GM18507 (cell line): ENCODE measurements at regions not wholly inside any gene's neighbourhood (a gene's known extent, or its start where the extent isn't known, plus 50 kb on each side); places are given as distances from the start of the nearest gene placed in this dataset.
"Not testable (repeated sequence)": the region's sequence is repeated elsewhere in the genome, so short reads cannot be mapped to it uniquely, and the experiment has no call there.

ENCODE experiments used
- DNase-seq: peaks from one replicate; pipeline ENCODE4 v3.0.0; 2011; ENCODE audit warnings: low read depth; ENCODE audit not compliant: insufficient read length; ENCODE audit errors: extremely low spot score
- FAIRE-seq: peaks from 2 replicates; lab custom pipeline; 2011; peaks lifted over from hg19 to GRCh38; lab: Jason Lieb, UNC

GRCh38 chr14:104269511-104270241, 131.3 kb downstream of the KIF26A start:
- DNase-seq, FAIRE-seq: not testable (repeated sequence)

DNA sequence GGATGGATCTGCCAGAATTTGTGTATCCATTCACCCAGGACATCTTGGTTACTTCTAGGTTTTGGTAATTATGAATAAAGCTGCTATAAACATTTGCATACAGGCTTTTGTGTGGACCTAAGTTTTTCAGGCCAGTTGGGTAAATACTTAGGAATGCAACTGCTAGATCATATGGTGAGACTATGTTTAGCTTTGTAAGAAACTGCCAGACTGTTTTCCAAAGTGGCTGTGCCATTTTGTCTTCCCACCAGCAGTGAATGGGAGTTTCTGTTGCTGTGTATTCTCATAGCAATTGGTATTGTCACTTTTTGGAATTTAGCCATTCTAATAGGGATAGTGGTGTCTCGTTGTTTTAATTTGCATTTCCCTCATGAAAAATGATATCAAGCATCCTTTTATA, 133.0 kb downstream of the KIF26A start:
- DNase-seq (no peak), FAIRE-seq (no peak)

- no peak for DNase-seq
- FAIRE-seq, result no peak
These were observed 136.4 kb downstream of the KIF26A start for GRCh38 chr14:104274806-104275205.

GRCh38 chr14:104277416-104278213, 139.2 kb downstream of the KIF26A start:
- no peak for DNase-seq
- FAIRE-seq, result no peak

GRCh38 chr14:104278214-104278534, 139.8 kb downstream of the KIF26A start:
- DNase-seq (no peak), FAIRE-seq (no peak)

DNA sequence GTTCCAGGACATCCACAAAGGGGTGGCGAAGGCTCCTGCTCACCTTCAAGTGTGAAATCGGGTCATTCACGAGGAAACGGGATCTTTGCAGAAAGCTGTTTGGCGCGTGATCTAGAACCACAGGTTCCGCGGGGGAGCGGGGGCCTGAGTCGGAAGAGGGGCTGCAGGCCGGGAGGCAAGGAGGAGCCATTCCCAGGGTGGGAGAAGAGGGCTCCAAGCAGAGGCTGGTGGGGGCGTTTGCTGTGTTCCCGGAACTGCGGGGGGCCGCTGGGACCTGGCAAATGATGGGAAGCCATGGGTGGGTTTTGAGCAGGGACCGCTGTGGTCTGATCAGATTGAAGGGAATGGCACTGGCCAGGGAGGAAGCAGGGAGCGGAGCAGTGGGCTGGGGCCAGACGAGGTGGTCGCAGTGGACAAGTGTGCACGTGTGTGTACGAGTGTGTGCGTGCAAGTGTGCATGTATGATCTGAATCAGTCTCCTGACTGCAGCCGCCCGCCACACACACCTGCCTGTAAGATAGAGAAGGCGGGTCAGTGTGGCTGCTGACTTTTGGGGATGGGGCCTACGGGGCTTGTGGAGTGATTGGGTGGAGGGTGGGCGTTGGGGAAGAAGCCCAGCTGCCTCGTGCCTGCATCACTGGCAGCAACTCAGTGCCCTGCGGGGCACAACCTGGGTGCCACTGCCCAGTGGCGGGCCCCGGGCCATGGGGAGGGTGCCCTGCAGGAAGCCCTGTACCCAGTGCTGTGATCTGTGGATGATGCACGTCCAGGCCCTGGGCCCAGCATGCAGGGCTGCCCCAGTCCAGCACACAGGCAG, 141.9 kb downstream of the KIF26A start:
- DNase-seq (no peak), FAIRE-seq (no peak)

GRCh38 chr14:104280902-104281767, 142.7 kb downstream of the KIF26A start:
- FAIRE-seq (no peak), DNase-seq (no peak)

DNA sequence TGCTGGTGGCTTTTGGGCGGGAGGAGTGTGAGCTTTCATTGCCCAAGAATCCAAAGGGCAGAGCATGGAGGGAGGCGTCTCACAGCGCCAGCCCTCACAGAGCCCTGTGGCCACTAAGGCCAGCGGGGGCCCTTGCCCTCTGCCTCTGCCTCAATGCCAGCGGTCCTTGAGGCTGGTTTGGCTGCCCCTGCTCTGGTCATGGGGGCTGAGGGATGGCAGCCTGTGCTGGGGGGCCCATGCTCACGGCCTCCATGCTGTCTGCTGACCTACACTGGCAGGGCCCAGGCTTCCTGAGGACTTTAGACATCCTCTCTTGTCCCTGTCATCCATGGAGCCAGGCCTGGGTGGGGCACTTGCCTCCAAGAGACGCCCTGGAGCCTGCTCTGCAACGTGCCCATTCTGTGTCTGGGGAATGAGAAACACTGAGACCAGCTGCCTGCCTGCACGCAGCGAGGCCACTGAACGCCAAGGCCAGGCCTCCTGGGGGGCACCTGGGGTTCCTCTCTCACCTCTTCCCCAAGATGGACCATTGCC, 143.4 kb downstream of the KIF26A start:
- FAIRE-seq (no peak), DNase-seq (no peak)

DNA sequence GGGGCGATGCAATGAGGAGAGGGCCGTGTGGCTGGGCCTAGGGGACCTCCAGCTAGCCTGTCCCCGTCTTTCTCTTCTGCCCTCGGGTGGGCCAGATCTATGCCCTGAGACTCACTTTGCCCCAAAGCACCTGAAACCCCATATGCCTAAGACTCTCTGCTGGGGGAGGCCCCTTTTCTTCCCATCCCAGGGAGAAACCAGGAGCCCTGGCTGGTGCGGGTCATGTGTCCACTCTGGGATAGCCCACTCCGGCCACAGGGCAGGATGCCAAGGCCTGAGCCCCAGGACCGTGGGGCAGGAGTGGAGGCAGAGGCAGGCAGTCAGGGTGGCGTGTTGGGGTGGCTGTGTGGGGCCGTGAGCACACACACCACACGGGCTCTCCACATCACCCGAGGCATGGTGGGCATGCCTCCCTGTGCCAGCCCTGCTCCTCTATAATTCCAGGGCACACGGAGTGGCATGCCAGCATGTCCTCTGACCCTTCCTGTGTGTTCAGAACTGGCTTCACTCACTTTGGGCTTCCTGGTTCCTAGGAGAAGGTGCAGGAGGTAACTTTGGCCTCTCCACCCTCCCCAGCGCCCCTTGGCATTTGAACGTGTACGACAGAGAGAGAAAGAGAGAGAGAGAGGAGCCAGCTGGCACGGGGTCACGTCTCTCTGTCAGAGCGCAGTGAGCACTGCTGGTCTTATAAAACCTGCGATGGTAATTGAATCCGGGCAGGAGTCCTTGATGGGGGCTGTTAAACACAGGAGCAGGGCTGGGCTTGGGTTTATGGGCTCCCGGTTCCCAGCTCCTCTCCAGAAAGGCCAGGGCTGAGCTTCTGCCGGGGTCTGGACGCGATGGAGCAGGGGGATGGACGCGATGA, 144.2 kb downstream of the KIF26A start:
- FAIRE-seq (no peak), DNase-seq (no peak)

GRCh38 chr14:104283197-104284106, 145.1 kb downstream of the KIF26A start:
- FAIRE-seq (no peak), DNase-seq (no peak)

GRCh38 chr14:104284107-104284592, 145.8 kb downstream of the KIF26A start:
- DNase-seq (no peak), FAIRE-seq (no peak)

- FAIRE-seq, result no peak
These were observed 146.5 kb downstream of the KIF26A start for GRCh38 chr14:104284636-104285507.

DNA sequence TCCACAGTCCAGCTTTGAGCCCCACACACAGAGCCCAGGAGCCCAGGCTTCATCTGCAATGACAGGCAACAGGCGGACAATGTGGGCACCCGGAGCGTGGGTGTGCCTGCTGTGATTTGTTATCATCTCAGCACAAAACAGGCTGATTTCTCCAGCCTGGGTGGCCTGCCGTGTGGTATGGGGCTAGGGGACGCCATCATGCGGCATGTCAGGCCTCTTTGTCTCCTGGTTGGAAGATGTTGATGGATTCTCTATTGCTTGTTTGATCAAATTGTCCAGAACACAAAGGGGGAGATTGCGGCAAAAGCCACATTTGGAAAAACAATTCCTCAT, 147.1 kb downstream of the KIF26A start:
- FAIRE-seq, result no peak
- DNase-seq, result no peak

More at GRCh38 chr14:104284636-104285507, 146.5 kb downstream of the KIF26A start:
- no peak for DNase-seq

DNA sequence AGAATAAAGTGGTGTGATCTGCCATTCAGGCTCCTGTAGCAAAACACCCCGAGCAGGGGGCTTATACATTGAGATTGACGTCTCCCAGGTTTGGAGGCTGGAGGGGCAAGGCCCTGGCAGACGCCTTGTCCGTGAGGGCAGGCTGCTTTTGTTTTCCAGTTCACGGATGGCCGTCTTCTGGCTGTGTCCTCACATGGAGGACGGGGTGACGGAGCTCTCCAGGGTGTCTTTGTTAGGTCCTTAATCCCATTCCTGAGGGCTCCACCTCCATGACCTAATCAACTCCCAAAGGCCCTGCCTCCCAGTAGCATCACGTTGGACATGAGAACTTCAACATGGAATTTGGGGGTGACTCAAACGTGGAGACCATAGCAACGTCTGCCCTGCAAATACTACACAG, 147.7 kb downstream of the KIF26A start:
- no peak for FAIRE-seq

DNA sequence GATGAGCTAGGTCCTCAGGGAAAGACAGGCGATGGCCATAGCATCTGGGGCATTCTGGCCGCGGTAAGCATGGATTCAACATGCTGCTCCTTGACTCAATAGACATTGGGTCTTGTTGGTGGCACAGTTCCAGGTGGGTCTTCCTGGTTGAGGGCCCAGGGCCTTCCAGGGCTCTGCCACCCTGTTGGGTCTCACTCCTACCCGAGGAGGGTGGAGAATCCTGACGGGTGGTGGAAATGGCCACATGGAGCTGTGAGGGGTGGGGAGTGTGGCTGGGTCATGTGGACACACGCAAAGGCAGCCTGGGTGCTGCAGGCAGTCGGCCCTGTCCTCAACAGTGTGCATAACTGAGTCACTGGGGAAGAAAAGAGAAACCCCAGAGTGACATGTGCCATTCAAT, 148.1 kb downstream of the KIF26A start:
- FAIRE-seq, result no peak
- no peak for DNase-seq

More for the DNA sequence above, 147.7 kb downstream of the KIF26A start:
- no peak for DNase-seq

GRCh38 chr14:104287301-104288009, 149.1 kb downstream of the KIF26A start:
- DNase-seq (no peak), FAIRE-seq (no peak)
